AML-193 (cell line): ENCODE measurements at regions not wholly inside any gene's neighbourhood (a gene's known extent, or its start where the extent isn't known, plus 50 kb on each side); places are given as distances from the start of the nearest gene placed in this dataset.
"Not testable (repeated sequence)": the region's sequence is repeated elsewhere in the genome, so short reads cannot be mapped to it uniquely, and the experiment has no call there.

Experiments used
- DNase-seq, 2 experiments: peaks; one replicate each; lab custom pipeline; 2025; lab: John Stamatoyannopoulos, UW

- no peak for DNase-seq
These were observed 609.4 kb downstream of the DTWD2 start for GRCh38 chr5:118378959-118379358.

- DNase-seq = no peak
These were observed 610.9 kb downstream of the DTWD2 start for GRCh38 chr5:118377420-118377819.

DNA sequence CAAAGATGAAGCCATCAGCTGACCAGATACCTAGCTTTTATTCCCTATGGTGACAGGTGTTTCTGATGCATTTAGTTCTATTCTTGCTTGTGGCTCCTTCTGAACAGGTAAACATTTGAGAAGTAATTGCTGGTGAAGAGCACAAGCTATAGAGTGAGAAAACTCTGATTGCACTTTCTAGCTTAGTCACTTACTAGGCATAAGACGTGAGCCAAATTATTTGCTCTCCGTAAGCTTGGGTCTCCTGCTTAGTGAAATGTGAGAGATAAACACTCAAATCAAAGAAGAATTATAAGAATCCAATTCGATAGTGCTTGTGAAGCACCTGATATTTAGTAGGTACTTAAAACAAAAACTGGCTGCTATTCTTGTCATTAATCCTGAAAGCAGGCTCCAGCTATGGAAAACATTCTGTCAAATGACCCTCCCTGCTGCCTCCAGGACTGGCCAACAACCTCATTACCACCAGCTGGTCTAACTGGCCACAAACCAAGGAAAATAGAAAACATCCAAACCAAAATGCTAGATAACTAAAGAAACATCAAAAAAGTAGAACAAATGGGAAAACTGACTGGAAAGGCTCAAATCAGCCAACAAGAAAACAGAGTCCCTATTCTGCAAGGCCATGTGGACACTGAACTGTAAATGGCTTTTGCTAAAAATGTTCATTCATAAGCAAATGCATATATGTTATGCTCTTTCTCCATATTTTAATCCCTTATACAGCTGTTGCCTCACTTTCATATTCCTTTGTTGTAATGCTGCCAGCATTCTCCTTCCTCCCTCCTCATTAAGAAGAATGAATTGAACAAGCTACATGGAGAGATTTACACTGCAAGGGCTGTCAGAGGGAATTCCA, 616.1 kb downstream of the DTWD2 start:
- DNase-seq = no peak

DNA sequence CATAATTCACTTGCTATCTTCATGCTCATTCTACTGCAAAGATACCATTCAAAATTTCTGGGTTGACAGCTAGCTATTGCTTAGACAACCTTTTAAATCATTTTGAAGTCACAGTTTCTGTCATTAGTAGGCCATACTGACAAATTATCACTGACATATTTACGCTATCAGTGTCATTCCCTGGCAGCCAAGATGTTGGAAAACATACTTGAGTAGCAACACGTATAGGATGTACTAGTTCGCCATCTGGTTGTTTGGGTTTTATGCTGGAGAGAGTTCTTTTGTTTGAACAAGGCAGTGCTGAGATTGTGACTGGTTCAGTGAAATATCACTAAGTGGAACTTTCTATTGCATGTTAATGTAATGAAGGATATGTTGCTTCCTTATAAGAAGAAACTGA, 621.9 kb downstream of the DTWD2 start:
- no peak for DNase-seq

DNA sequence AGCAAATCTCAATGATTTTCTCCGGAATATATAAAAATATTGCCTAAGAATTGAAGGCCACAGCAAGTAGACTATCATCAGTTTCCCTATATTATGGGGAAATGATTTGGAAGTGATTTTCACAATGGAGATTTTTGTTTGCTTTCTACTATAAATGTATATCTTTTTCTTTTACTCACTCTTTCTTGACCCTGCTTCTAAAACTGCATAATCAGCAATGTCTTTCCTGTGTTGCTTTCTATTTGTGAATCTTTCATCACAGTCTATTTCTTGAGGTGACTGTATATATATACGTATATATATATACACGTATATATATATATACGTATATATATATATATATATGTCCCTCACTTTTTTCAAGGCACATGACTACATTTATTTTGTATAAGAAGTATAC, 622.6 kb downstream of the DTWD2 start:
- no peak for DNase-seq

- DNase-seq = no peak
These were observed 633.5 kb downstream of the DTWD2 start for GRCh38 chr5:118354797-118355196.

DNA sequence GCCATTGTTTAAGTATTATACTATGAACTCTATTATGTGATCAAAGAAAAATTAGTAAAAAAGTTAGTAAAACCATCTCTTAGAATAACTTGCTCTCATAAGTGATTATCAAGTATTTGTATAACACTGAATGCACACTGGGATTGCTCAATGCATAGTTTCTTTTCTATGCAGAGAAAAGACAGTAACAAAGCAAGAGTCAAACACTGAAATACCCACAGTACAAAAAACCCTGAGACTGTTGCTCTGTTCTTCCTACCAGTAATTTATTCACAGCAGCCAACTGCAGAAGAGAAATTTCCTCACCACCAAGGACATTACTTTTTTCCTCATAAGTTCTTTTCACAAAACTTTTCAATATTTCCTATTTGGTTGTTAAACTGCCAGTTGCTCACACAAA, 634.4 kb downstream of the DTWD2 start:
- DNase-seq = no peak

- DNase-seq = no peak
These were observed 651.9 kb downstream of the DTWD2 start for GRCh38 chr5:118336468-118336867.

- no peak for DNase-seq
These were observed 661.0 kb downstream of the DTWD2 start for GRCh38 chr5:118327389-118327788.

DNA sequence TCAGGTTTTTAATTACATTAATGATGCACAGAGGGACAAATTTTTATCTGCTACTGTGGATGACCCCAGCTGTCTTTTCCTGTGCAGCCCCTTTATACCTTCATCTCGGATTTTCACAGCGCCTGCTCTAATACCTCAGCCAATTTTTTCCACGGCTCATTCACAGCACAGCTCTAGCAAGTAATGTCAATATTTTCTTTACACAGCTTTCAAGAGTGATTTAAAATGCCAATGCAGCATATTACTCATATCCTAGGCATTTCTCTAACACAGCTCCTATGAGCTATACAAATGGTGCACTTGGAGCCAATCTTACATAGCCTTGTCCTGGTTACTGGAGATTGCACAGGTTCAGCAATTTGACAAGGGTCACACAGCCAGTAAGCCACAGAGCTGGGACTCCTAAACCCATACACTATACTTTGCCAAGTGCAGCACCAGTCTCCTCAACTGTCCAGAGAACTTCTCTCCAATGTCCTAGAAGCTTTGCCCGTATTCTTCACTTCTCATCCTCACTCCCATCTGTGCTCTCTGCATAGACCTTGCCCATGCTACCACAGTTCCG, 661.8 kb downstream of the DTWD2 start:
- no peak for DNase-seq

GRCh38 chr5:118325931-118326330, 662.4 kb downstream of the DTWD2 start:
- DNase-seq = no peak

- not testable (repeated sequence) for DNase-seq
These were observed 664.6 kb downstream of the DTWD2 start for GRCh38 chr5:118323723-118324122.

DNA sequence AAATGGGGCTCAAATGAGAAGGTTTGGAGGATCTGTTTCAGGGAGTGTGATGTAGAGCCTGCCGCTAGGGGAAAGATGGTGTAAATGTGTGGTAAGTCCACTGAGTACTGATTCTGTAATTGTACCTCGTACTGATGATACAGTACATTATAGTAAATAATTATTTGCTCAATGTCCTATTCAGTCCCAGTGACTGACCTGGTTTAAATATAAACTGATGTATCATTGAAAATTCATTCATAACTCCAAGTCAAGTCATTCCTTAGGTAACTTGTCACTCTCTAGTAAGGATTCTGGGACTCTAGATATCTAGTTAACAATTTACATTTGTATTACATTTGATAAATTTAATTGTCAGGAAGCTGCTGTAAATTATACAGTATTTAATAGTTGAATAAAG, 667.3 kb downstream of the DTWD2 start:
- DNase-seq = no peak

- no peak for DNase-seq
These were observed 668.2 kb downstream of the DTWD2 start for GRCh38 chr5:118320121-118320520.

DNA sequence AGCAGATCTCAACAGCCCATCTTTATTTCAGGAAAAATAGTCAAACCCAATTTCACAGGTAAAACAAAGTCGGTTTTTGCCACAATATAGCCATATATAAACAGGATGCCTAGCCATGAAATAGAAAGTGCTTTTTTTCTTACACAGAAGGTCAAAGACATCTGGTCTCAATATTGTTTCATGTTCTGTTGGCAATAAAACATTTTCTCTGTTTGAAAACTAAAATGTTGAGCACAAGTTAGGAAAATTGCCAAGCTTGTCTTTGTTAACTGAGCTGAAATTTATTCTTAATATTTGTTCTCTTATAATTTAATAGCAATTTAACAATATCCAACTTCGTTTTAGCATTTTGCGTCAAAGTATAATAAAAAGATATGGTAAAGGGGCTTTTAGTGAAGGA, 673.4 kb downstream of the DTWD2 start:
- no peak for DNase-seq

- no peak for DNase-seq
These were observed 677.1 kb downstream of the DTWD2 start for GRCh38 chr5:118311103-118311819.

- DNase-seq = no peak
These were observed 677.9 kb downstream of the DTWD2 start for GRCh38 chr5:118310401-118310800.

GRCh38 chr5:118303296-118303695, 685.1 kb downstream of the DTWD2 start:
- no peak for DNase-seq

DNA sequence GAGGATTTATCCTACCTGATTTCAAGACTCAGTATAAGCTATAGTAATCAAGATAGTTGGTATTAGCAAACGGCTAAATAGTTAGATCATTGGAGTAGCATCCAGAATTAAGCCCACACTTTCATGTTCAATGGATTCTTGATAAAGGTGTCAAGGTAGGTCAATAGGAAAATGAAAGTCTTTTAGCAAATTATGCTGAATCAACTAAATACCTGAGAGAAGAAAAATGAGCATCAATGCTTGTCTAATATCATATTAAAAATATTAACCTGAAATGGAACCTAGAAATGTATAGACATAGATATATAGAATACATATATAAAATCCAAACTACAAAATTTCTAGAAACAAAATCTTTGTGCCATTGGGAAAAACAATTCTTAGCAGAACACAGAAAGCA, 685.6 kb downstream of the DTWD2 start:
- no peak for DNase-seq

- no peak for DNase-seq
These were observed 686.7 kb downstream of the DTWD2 start for GRCh38 chr5:118301696-118302095.

GRCh38 chr5:118295045-118295444, 693.3 kb downstream of the DTWD2 start:
- DNase-seq = no peak

- DNase-seq = no peak
These were observed 695.0 kb downstream of the DTWD2 start for GRCh38 chr5:118293378-118293777.

GRCh38 chr5:118290204-118290603, 698.1 kb downstream of the DTWD2 start:
- no peak for DNase-seq
